GM12878 (cell line): ENCODE measurements at regions not wholly inside any gene's neighbourhood (a gene's known extent, or its start where the extent isn't known, plus 50 kb on each side); places are given as distances from the start of the nearest gene placed in this dataset.
A peak's percentile ranks its signal among the peaks of the same experiment; 100 is the strongest.

Source experiments
- ATAC-seq: fragments of 200-7000 bp; cut with Tn5 transposase; 3 replicates; pipeline ENCODE4 v1.9.1; 2020; ENCODE audit warnings: mild to moderate bottlenecking, moderate library complexity
- BruUV-seq: library from RNA; stranded (reverse); fragments of 400-500 nt; replicated peaks from 2 replicates; lab custom pipeline; 2021; lab: Mats Ljungman, UMichigan
- CTCF ChIA-PET: fragments of 300-600 bp; sonication (Branson Sonifier 250); formaldehyde crosslinking; extraction: SDS; loops from one replicate; lab custom pipeline; 2021; ENCODE audit warnings: inconsistent platforms; lab: Yijun Ruan, JAX
- POLR2A ChIA-PET: fragments of 350-600 bp; formaldehyde crosslinking; extraction: SDS; loops from one replicate; lab custom pipeline; 2021; ENCODE audit warnings: inconsistent platforms; lab: Charles Lee
- RAD21 ChIA-PET: fragments of 300-600 bp; sonication (Branson Sonifier 250); formaldehyde crosslinking; loops from one replicate; lab custom pipeline; 2023; ENCODE audit warnings: antibody characterized with exemption; ENCODE audit not compliant: unreplicated experiment; lab: Charles Lee
- SMC1A ChIA-PET: fragments of 300-600 bp; sonication (Branson Sonifier 250); formaldehyde crosslinking; loops from one replicate; lab custom pipeline; 2023; ENCODE audit not compliant: unreplicated experiment, uncharacterized antibody; lab: Charles Lee
- DNase-seq: peaks from one replicate; pipeline ENCODE4 v3.0.0-alpha.2; 2011; ENCODE audit warnings: low read depth, low spot score
- FAIRE-seq: peaks from 3 replicates; lab custom pipeline; 2011; peaks lifted over from hg19 to GRCh38; lab: Jason Lieb, UNC
- H2AFZ ChIP-seq: 2 replicates; pipeline ENCODE4 v1.6.0; 2011; ENCODE audit warnings: low read depth, low read length, control low read depth; ENCODE audit not compliant: control insufficient read depth
- H3K27ac ChIP-seq: 2 replicates; pipeline ENCODE4 v1.5.1; 2011; ENCODE audit warnings: control low read depth; ENCODE audit not compliant: control insufficient read depth, insufficient read depth
- H3K27me3 ChIP-seq, 2 experiments: replicated peaks in 1 of 2; 2 replicates each; pipeline versions ENCODE4 v1.6.0 to v1.6.1; 2011; ENCODE audit warnings: low read length in 1 of 2; ENCODE audit not compliant: control insufficient read depth in 2 of 2, insufficient read depth in 2 of 2
- H3K36me3 ChIP-seq, 2 experiments: 2 replicates each; pipeline ENCODE4 v1.5.1; 2011; ENCODE audit warnings: low read length in 1 of 2; ENCODE audit not compliant: control insufficient read depth in 2 of 2, insufficient read depth in 2 of 2
- H3K4me1 ChIP-seq: 2 replicates; pipeline ENCODE4 v1.6.1; 2011; ENCODE audit warnings: mild to moderate bottlenecking, low read length, moderate library complexity, mixed read lengths; ENCODE audit not compliant: control insufficient read depth, insufficient read depth
- H3K4me2 ChIP-seq: 2 replicates; pipeline ENCODE4 v1.6.0; 2011; ENCODE audit warnings: control low read depth; ENCODE audit not compliant: control insufficient read depth, insufficient read depth
- H3K4me3 ChIP-seq: fragments of 200-600 bp; sonication (generic); 2 replicates; pipeline ENCODE4 v1.5.1; 2016
- H3K79me2 ChIP-seq: 2 replicates; pipeline ENCODE4 v1.6.0; 2011; ENCODE audit warnings: low read length; ENCODE audit not compliant: control insufficient read depth, insufficient read depth
- H3K9ac ChIP-seq: 2 replicates; pipeline ENCODE4 v1.8.0; 2011; ENCODE audit warnings: low read length, control low read depth, mixed read lengths; ENCODE audit not compliant: control insufficient read depth, insufficient read depth
- H3K9me3 ChIP-seq: replicated peaks from 3 replicates; pipeline ENCODE4 v1.5.1; 2011; ENCODE audit warnings: mild to moderate bottlenecking, low read length; ENCODE audit not compliant: control insufficient read depth, insufficient read depth
- H4K20me1 ChIP-seq: 2 replicates; pipeline ENCODE4 v1.6.0; 2011; ENCODE audit not compliant: control insufficient read depth, insufficient read depth
- ATF7 ChIP-seq: fragments of 450-650 bp; IDR thresholded peaks from 2 replicates; pipeline ENCODE4 v1.6.1; 2016; ENCODE audit warnings: low read depth, mild to moderate bottlenecking
- BMI1 ChIP-seq: fragments of 450-650 bp; IDR thresholded peaks from 2 replicates; pipeline ENCODE4 v1.6.1; 2016; ENCODE audit warnings: mild to moderate bottlenecking, moderate library complexity, borderline replicate concordance
- DPF2 ChIP-seq: fragments of 450-650 bp; IDR thresholded peaks from 2 replicates; pipeline ENCODE4 v1.6.1; 2017; ENCODE audit warnings: mild to moderate bottlenecking
- E2F4 ChIP-seq: IDR thresholded peaks from 2 replicates; pipeline ENCODE4 v1.6.1; 2012; ENCODE audit warnings: low read depth, low read length, improper control_type of control experiment
- EED ChIP-seq: sonication (generic); IDR thresholded peaks from 2 replicates; pipeline ENCODE4 v1.6.1; 2016; ENCODE audit warnings: antibody characterized with exemption, low read depth
- EP300 ChIP-seq, 2 experiments: fragments of 150-350 bp in 1 of 2; IDR thresholded peaks; 2 replicates each; pipeline ENCODE4 v1.6.1; 2011 to 2012; ENCODE audit warnings: low read depth in 2 of 2, low read length in 2 of 2, borderline replicate concordance in 1 of 2, improper control_type of control experiment in 1 of 2, inconsistent platforms in 1 of 2; ENCODE audit not compliant: control insufficient read depth in 1 of 2
- GABPA ChIP-seq: IDR thresholded peaks from 2 replicates; pipeline ENCODE4 v1.6.1; 2014; ENCODE audit warnings: antibody characterized with exemption, low read depth, mild to moderate bottlenecking, inconsistent platforms
- GATAD2B ChIP-seq: fragments of 450-650 bp; conservative IDR thresholded peaks from 2 replicates; pipeline ENCODE4 v1.6.1; 2017; ENCODE audit warnings: low read depth, mild to moderate bottlenecking, moderate library complexity
- IKZF1 ChIP-seq: fragments of 450-650 bp; conservative IDR thresholded peaks from 2 replicates; pipeline ENCODE4 v1.6.1; 2017; ENCODE audit warnings: antibody characterized with exemption, mild to moderate bottlenecking
- IKZF2 ChIP-seq, 2 experiments: fragments of 450-650 bp; IDR thresholded peaks; 2 replicates each; pipeline ENCODE4 v1.6.1; 2017; ENCODE audit warnings: mild to moderate bottlenecking in 2 of 2, moderate library complexity in 2 of 2
- JUNB ChIP-seq: IDR thresholded peaks from 2 replicates; pipeline ENCODE4 v1.6.1; 2016; ENCODE audit warnings: antibody characterized with exemption, mild to moderate bottlenecking
- MEF2B ChIP-seq: fragments of 450-650 bp; IDR thresholded peaks from 2 replicates; pipeline ENCODE4 v1.6.1; 2018; ENCODE audit warnings: mild to moderate bottlenecking, moderate library complexity; ENCODE audit not compliant: partially characterized antibody, poor library complexity, severe bottlenecking
- MYC ChIP-seq: IDR thresholded peaks from 2 replicates; pipeline ENCODE4 v1.6.1; 2011; ENCODE audit warnings: mild to moderate bottlenecking, low read length, moderate library complexity, inconsistent platforms; ENCODE audit not compliant: insufficient read depth, insufficient replicate concordance, insufficient read length, severe bottlenecking
- NBN ChIP-seq: fragments of 450-650 bp; IDR thresholded peaks from 2 replicates; pipeline ENCODE4 v1.6.1; 2016
- NFIC ChIP-seq: IDR thresholded peaks from 2 replicates; pipeline ENCODE4 v1.6.1; 2012; ENCODE audit warnings: low read depth, mild to moderate bottlenecking, inconsistent platforms, low read length, moderate library complexity
- RB1 ChIP-seq: fragments of 450-650 bp; formaldehyde crosslinking; IDR thresholded peaks from 2 replicates; pipeline ENCODE4 v1.6.1; 2017; ENCODE audit warnings: mild to moderate bottlenecking, borderline replicate concordance
- RELB ChIP-seq: fragments of 450-650 bp; IDR thresholded peaks from 2 replicates; pipeline ENCODE4 v1.6.1; 2017; ENCODE audit warnings: low read depth, mild to moderate bottlenecking, moderate library complexity
- SP1 ChIP-seq: IDR thresholded peaks from one replicate; pipeline ENCODE4 v1.6.1; 2011; ENCODE audit warnings: low read depth, low read length
- SREBF2 ChIP-seq: IDR thresholded peaks from 2 replicates; pipeline ENCODE4 v1.6.1; 2012; ENCODE audit warnings: mild to moderate bottlenecking, low read length
- ZNF217 ChIP-seq: fragments of 450-650 bp; IDR thresholded peaks from 2 replicates; pipeline ENCODE4 v1.6.1; 2017; ENCODE audit warnings: antibody characterized with exemption, mild to moderate bottlenecking
- WGBS: methylation state at CpG from one replicate; pipeline ENCODE4 v1.1.6; 2016; ENCODE audit warnings: low lambda C conversion rate; ENCODE audit not compliant: insufficient replicate concordance, insufficient coverage; ENCODE audit errors: missing lambda C conversion rate; 5-methylcytosine and 5-hydroxymethylcytosine counted together
- in situ Hi-C: fragments of 300-500 bp; cut with MboI; formaldehyde crosslinking; loops from 9 replicates; pipeline ENCODE4 v1.14.3; 2018; ENCODE audit warnings: mixed read lengths
- intact Hi-C: fragments of 100-400 bp; cut with micrococcal nuclease; formaldehyde crosslinking; loops from one replicate; pipeline ENCODE4 v1.14.2; 2022; ENCODE audit not compliant: unreplicated experiment

- BruUV-seq: no TSS peak
- H3K4me3 ChIP-seq: no peak overlapping the region
- H2AFZ ChIP-seq: peak overlapping the region; percentile 59
- intact Hi-C loops: no loop called here
- no peak for TF ChIP-seq GABPA
- peak; percentile 16; the same call in 1 of the 2 replicates for TF ChIP-seq BMI1
- TF ChIP-seq SREBF2: no peak
- no peak for TF ChIP-seq E2F4
- peak; percentile 88 for TF ChIP-seq EED
- TF ChIP-seq NFIC: peak; percentile 68
- TF ChIP-seq IKZF1: peak; percentile 95
- TF ChIP-seq ZNF217: peak; percentile 14; the same call in 1 of the 2 replicates
- 0 out of 4 replicates have a peak, but pooled peaks of 1 of the 2 experiments have one; percentile 24 for TF ChIP-seq EP300 (IDR thresholded peaks at IDR 0.05; ENCODE audit: borderline replicate concordance in 1 of 2, control insufficient read depth in 1 of 2, low read depth in 2 of 2, low read length in 2 of 2)
- TF ChIP-seq ATF7: peak; percentile 87
- peak; percentile 85 for TF ChIP-seq MEF2B
- TF ChIP-seq GATAD2B: 0 out of 2 replicates have a peak, but pooled peaks have one; percentile 50
- no peak for TF ChIP-seq MYC
- TF ChIP-seq JUNB: 0 out of 2 replicates have a peak, but pooled peaks have one; percentile 17
- TF ChIP-seq RELB: peak; percentile 90
- no peak for TF ChIP-seq RB1
- TF ChIP-seq IKZF2 (IDR thresholded peaks at IDR 0.05): peak; percentile 95 to 96
- 0 out of 2 replicates have a peak, but pooled peaks have one; percentile 28 for TF ChIP-seq NBN
- 0 out of 2 replicates have a peak, but pooled peaks have one; percentile 53 for TF ChIP-seq DPF2
- TF ChIP-seq SP1: no peak
- TF ChIP-seq, all 136 proteins: peak for 14
- RAD21 ChIA-PET: interaction anchor here (0.9 to 2.8 kb wide), 3 partner anchors 9 to 106 kb away, joined by 3 to 11 read pairs (median 9); no protein-coding TSS in a partner anchor
- Histone ChIP-seq H4K20me1 (no peaks in the 10 kb centered on the region), H3K9ac (no peak overlapping the region), H3K79me2 (no peaks in the 10 kb centered on the region), H3K27ac (peak overlapping the region; percentile 29; the same call in 1 of the 2 replicates), H3K27me3 (no peaks in the 10 kb centered on the region), H3K36me3 (no peaks in the 10 kb centered on the region), H3K4me1 (peaks cover 12% of the 10 kb centered on the region), H3K9me3 (no peaks in the 10 kb centered on the region; the same call in 2 of the 3 replicates), H3K4me2 (peak overlapping the region; percentile 63)
- FAIRE-seq (peak; percentile 13), ATAC-seq (peak; percentile 72), DNase-seq (no peak)
- in situ Hi-C loops: no loop called here
- CTCF ChIA-PET: interaction anchor here (0.9 kb wide), 1 partner anchor 19 kb away, joined by 4 read pairs; no protein-coding TSS in a partner anchor
- 56% methylated on average over 6 of the region's 6 CpGs for WGBS
- SMC1A ChIA-PET: interaction anchor here (0.8 to 2.1 kb wide), 6 partner anchors 10 to 392 kb away, joined by 3 to 16 read pairs (median 4); no protein-coding TSS in a partner anchor
- POLR2A ChIA-PET: interaction anchor here (0.9 to 1.8 kb wide), 2 partner anchors 9 to 42 kb away, joined by 3 to 6 read pairs; no protein-coding TSS in a partner anchor
These were observed 61.9 kb upstream of the ADO start for GRCh38 chr10:62742536-62743061.
